HG02610 (cell line): ENCODE measurements at regions not wholly inside any gene's neighbourhood (a gene's known extent, or its start where the extent isn't known, plus 50 kb on each side); places are given as distances from the start of the nearest gene placed in this dataset.
A peak's percentile ranks its signal among the peaks of the same experiment; 100 is the strongest.

ENCODE experiments used
- ATAC-seq: cut with Tn5 transposase; IDR thresholded peaks from one replicate; pipeline ENCODE4 v1.9.1; 2021; ENCODE audit warnings: mild to moderate bottlenecking, moderate library complexity; ENCODE audit not compliant: unreplicated experiment

- ATAC-seq, result no peak
Observed at GRCh38 chr1:98221923-98222322, 301.1 kb upstream of the DPYD start.

DNA sequence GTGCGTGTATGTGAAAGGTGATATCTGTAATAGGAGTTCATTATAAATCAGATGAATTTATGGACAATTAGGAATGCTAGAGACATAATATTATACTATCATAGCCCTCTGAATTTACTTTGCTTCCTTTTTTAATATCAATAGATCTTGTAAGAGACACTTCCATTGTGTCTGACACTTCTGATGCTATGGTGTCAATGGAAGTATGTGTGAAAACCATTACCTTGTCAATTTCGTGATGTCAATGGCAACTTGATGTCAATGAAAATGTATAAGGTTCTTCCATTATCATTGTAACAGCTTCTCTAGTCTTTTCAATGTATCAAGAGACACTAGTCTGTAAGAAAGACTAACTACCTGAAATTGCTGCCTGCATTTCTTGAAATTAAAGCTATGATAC lies 296.8 kb upstream of the DPYD start:
- no peak for ATAC-seq

GRCh38 chr1:98216304-98216703 lies 295.5 kb upstream of the DPYD start:
- ATAC-seq, result no peak

- ATAC-seq, result no peak
Observed at GRCh38 chr1:98211271-98211845, 290.5 kb upstream of the DPYD start.

- ATAC-seq, result no peak
Observed at GRCh38 chr1:98210563-98210962, 289.7 kb upstream of the DPYD start.

- no peak for ATAC-seq
Observed at GRCh38 chr1:98210064-98210463, 289.2 kb upstream of the DPYD start.

- ATAC-seq, result no peak
Observed at GRCh38 chr1:98205291-98206017, 284.6 kb upstream of the DPYD start.

DNA sequence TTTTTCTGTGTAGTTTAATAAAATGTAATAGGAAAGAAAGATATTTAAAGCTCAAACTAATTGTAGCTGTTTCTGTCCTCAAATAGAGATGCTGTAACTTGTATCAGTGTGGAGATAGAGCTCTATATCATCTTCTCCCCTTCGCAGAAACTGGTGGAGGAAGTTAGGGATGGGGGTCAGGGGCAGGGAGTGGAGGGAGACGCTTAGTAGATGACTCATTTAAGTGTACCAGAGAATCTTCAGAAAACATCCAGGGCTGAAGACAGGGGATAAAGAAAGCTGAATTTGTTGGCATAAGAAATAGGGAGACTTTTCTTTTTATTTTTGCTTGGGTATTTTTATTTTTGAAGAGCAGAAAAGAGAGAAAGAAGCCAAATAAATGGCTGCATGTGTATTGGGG lies 282.6 kb upstream of the DPYD start:
- no peak for ATAC-seq

DNA sequence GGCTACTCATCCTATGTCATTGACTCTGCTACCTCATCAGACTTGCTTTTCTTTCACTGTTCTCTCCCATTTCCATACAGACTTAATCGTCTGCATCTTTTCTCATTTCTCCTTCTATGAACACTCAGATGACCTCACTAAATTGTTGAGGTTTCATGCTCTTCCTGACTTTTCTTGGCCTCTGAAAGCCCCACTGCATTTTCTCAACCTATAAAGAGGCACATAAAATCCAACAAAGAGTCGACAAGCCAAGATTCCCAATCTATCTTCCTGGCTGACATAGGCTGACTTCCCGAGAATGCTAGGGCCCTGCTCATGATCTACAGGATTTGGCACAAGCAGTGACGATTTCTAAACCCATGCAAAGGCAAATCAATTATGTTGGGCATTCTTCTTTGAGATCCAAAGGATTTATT lies 280.8 kb upstream of the DPYD start:
- no peak for ATAC-seq

DNA sequence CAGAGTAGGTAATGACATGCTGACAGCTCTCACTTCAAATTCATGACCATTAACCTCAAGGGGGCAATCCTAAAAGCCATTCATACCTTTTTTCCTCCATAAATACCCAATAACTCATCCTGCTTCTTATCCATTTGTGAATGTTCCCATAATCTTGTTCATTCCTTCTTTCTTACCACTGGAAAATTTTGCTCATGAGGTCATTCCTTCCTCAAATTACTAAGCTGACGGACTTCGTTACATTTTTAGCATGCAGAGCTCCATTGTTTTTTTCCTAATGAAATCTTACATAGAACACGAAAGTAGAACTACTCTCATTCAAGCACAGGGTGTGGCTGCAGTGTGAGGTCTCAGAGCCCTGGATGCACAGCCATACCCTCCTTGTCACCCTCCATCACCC lies 276.5 kb upstream of the DPYD start:
- no peak for ATAC-seq

DNA sequence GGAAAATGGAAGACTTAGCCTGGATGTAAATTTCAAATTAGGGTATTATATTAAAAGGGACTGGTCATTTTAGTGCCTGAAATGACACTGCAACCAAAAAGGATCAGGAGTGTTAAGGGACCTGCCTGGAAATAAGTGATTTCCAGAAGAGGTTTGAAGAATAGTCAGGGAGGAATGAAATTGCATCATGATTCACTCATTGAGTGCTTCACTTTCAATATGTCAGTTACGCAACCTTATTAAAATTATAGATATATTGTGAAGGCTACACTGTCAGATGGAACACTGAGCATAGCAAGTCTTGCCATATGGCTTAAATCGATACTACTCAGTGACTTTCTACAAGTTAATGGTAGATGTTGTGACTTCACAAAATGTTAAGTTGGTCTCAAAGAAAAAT lies 275.2 kb upstream of the DPYD start:
- ATAC-seq, result no peak

DNA sequence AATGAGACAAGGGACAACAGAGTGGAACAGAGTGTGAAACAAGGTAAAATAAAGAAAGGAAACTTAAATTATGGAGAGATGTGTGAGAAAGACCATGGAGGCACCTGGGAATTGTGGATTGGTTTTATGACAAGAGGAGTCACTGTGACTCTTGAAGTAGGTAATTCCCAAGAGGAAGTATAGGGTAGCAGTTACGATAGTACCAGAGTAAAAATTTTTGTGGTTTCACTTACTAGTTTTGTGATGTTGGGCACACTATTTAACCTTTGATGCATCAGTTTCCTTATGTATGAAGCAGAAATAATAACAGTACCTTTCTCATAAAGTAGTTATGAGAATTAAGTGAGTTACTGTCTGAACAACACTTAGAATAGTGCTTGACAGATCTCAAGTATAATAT lies 267.9 kb upstream of the DPYD start:
- peak; percentile 66 for ATAC-seq

- no peak for ATAC-seq
Observed at GRCh38 chr1:98184856-98185255, 264.0 kb upstream of the DPYD start.

- peak; percentile 78 for ATAC-seq
Observed at GRCh38 chr1:98181036-98181764, 260.4 kb upstream of the DPYD start.

DNA sequence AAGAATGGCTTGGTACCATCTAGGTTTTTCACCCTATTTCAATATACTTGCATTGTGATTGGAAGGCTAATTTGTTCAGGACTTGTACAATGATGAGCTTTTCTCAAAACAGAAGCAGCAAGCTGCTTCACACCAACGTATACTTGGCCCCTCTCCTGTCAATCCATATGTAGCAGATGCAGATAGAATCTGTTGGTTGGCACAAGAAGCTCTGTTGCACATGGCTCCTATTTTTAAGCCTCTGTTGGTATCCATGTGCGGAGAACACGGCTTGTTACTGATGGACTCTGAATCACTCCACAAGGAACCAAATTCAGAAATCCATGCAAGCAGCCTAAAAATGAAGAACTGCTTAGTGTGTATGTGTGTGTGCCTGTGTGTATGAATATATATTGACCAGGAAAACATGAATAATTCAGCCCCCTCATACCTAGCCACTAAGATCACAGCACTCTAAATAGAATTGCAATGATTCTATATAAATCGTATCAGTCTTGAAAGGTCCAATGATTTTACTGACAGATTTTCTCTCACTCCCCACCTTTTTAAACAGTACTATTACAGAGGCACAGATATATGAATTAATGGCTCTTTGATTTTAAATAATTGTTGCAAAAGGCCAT lies 258.4 kb upstream of the DPYD start:
- no peak for ATAC-seq

GRCh38 chr1:98177751-98178150 lies 256.9 kb upstream of the DPYD start:
- ATAC-seq, result no peak

DNA sequence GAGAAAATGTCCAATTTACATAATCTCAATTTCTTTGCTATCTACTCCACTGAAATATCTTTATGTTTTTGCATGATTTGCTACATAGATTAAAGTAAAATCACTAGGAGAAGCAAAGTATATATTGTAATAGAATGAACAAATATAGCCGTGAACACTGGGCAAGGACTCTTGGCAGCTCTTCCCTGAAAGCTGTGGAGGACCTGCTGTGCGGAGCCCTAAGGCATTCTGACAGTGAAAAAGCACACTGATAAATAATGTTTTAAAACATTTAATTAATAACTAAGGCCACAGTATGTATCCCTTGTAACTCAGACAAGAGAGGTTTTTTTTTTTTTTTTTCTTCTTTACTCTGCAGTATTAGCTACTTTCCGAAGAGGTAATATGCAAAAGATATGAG lies 256.1 kb upstream of the DPYD start:
- no peak for ATAC-seq

GRCh38 chr1:98176414-98176813 lies 255.6 kb upstream of the DPYD start:
- no peak for ATAC-seq

GRCh38 chr1:98172578-98172977 lies 251.7 kb upstream of the DPYD start:
- no peak for ATAC-seq

DNA sequence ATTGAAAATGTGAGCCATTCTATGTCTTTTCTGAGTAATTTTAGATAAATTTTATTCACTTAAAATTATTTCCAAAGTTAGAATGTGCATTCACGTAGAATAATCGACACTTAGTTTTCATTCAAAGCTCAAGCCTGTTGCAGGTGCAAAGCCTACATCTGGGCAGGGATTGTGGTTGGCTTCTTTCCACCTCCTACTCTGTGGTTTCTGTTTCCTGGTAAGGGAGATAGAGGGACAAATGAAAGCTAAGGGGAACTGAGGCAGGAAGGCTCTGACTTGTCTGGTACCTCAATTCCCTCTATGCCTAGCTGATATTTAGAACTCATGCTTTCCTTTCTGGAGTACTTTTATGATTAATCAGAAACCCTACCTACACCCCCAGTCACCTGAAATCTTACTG lies 251.2 kb upstream of the DPYD start:
- ATAC-seq, result no peak

DNA sequence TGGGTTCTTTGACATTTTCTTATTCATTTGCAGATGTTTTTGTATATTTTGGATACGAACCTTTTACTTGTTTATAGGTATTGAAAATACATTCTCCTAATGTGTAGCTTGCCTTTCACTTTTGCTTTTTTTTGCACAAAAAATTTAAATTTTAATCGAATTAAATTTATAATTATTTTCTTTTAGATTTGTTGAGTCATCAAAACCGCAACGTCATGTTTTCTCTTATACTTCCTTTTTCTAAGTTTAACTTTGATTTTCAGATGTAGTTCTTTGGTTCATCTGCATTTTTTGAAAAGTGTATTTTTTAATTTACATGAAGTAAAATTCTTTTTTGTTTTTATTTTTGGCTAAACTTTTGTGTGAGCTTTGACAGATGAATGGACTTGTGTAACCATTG lies 243.7 kb upstream of the DPYD start:
- ATAC-seq, result no peak
